Left renal pelvis (tissue), 4 donors: ENCODE measurements at regions not wholly inside any gene's neighbourhood (a gene's known extent, or its start where the extent isn't known, plus 50 kb on each side); places are given as distances from the start of the nearest gene placed in this dataset.

Experiments used
- DNase-seq, 4 donors: peaks; one replicate each; pipeline ENCODE4 v3.0.0-alpha.2; 2013; ENCODE audit warnings: low read depth in 4 of 4, low spot score in 3 of 4

DNA sequence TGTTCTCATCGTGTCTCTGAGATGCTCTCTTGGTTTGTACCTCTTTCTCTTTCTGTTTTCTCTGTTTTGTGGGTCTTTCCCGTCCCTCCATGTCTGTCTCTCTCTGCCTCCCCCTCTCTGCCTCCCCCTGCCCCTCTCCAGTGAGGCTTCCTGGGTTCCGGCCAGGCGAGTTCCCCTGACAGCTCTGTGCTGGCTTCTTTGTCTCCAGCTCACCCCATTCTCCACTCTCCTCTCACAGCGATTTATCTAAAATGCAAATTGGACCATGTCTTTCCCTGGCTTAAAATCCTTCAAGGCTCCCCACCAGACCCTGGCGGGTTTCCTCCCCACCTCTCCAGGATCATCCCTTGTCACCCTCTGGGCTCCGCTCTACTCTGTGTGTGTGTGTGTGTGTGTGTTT is 202.4 kb upstream of the POU3F1 start:
- DNase-seq, result no peak

DNA sequence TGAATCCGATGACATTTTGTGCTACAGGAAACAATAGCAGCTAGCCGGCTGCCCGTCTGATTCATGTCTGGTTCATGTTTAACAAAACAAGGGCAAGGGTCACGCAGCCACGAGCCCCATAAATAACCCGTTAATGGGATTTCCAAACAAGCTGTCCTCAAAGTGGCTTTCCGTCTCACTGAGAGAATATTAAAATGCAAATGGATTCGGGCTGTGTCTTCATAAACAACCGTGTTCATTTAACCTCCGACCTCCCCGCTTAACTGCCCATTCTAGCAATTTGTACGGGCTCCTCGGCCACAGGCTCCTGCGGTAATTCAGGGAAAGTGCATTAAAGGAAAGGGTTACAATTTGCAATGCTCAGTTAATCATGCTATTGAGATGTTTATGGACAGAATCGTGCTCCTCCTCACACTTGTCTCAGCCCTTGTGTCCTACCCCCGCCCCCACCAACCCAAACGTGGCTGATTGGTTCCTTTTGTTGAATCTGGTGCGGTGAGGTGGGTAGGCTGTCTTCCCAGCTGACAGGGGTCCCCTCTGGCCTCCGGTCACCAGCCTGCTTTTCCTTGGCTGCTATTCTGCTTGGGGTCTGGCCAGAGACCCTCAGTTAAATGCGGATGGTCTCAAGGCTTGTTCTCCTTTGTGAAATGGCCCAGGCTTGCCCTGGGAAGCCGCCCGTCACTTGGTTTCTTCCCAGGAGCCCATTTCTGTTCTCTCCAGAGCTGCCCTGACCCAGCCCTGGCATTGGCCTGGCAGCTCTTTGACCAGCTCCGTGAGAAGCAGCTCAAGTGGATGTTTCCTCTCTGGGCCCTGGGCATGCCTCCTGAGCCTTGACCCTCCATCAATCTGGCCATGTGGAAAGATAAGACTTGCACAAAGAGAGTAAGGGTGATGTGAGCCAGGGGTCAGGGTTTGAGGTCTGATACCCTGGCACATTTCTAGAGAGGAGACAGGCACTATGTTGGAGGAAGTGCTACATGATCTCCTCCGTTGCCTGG is 200.7 kb upstream of the POU3F1 start:
- peak; percentile 61 to 74 (median 64) for DNase-seq

DNA sequence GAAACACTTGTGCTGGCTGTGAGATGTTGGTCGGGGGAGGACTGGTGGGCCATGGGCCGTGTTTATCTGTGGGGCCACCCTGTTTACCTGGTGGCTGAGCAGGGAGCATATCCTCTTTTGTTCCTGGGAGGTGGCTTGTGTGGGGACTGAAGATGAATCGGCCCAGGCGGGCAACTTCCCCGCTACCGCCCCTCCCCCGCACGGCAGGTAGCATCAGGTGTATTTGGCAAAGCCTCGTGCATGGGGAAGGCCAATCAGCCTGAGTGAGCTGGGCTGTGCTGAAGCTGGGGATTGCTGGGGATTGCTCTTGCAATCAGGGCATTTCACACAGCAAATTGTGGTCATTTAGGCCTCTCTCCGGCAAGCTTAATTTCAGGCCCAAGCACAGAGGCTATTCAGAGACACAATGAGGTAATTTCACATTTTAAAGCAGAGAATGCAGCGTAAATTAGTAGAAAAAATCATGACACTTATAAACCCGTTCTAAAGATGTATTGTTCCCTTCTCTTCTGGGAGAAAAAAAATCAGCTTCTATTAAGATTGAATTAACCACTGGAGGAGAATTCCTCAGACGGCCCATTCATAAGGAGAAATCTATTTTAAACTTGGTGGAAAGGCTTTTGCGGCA is 197.7 kb upstream of the POU3F1 start:
- no peak for DNase-seq

DNA sequence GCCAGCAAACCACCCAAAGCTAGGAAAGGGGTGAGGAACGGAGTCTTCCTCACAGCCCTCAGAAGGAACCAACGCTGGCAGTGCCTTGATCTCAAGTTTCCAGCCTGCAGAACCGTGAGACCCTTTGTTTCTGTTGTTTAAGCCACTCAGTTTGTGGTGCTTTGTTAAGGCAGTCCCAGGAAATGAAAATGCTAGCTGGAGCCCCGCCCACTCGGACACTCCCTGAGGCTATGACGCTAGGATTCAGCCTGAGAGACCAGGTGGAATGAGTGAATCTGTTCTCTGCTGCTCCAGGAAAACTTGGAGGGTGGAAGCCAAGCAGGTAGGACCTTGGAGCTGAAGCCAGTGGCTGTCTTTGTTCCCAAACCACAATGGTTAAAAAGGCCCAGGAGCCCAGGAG is 196.5 kb upstream of the POU3F1 start:
- no peak for DNase-seq

DNA sequence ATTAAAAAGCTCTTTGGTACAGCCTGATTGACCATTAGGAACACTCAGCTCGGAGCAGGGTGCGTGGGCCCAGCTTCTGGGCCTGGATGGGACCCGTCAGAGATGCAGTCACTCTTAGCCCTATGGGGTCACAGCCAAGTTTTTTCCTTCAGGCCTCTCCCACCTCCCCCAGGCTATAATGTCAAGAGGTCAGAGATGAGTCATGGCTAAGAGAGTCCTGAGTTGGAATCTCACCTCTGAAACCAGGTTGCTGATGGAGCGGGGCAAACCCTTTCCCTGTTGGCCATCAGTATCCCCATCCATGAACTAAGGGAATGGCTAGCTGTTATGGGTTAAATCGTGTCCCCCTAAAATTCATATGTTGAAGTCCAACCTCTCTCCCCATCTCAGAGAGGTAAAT is 195.9 kb upstream of the POU3F1 start:
- no peak for DNase-seq

DNA sequence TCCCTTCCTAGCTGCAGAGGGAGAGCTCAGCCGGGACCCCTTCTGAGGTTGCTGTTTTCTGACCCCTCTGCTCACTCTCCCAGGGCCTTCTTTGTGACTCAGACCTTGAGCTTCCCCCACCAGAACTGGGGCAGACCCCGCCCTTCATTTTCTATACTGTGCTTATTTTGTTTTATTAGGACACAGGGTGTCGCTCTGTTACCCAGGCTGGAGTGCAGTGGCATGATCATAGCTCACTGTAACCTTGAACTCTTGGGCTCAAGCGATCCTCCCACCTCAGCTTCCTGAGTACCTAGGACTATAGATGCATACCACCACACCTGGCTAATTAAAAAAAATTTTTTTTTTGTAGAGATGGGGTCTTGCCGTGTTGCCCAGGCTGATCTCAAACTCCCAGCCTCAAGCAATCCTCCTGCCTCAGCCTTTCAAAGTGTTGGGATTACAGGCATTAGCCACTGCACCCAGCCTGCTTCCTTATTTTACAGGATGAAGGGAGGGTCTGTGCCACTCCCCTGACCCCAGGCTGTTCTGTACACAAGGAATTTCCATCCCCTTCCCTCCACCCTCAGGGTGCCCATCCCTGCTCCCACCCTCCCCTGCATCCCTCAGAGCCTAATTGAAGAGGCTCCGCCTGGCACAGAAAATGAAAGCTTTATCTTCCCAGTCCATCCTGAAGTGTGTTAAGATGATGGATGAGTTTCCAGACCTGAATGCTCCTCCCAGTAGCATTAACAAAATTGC is 195.2 kb upstream of the POU3F1 start:
- no peak for DNase-seq

DNA sequence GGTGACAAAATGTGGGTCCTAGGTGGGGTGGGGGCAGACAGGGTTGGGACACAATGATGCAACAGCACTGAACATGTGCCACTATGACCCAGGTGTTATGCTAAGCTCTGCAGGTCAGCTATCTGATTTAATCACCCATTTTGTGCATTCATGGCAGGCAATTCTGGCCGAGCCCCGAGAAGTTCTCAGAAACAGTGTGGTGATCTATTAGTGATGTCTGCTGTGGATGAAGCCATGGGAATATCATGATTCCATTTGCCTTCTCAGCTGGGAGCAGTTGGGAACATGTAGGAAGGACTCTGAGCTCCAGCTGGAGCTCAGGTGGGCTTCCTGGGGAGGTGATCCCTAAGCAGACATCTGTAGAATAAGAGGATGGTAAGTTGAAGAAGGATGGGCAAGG is 194.0 kb upstream of the POU3F1 start:
- no peak for DNase-seq

DNA sequence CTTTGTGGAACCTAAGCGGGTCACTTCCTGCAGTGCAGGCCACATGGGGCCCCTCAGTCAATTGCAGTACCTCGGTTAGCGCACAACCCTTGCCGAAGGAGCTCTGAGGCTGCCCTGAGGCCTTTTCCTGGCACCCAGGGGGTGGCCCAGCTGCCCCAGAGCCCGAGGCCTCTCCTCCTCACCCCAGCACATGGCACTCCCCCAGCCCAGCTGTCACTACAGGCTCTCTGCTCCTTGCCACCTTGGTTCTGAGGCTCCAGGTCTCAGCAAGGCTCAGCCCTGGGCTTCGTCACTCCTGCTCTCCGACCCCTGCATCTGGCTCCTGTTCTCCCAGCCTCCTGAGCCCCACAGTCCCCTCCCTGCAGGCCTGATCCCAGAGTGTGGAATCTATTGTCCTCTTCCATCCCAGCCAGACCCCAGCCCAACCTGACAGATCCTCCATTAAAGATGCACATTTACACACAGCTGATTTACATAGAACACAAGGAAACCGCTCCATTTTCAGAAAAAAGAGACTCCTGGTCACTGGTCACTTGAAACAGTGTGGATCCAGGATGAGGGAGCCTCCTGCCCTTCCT is 192.8 kb upstream of the POU3F1 start:
- DNase-seq, result no peak

DNA sequence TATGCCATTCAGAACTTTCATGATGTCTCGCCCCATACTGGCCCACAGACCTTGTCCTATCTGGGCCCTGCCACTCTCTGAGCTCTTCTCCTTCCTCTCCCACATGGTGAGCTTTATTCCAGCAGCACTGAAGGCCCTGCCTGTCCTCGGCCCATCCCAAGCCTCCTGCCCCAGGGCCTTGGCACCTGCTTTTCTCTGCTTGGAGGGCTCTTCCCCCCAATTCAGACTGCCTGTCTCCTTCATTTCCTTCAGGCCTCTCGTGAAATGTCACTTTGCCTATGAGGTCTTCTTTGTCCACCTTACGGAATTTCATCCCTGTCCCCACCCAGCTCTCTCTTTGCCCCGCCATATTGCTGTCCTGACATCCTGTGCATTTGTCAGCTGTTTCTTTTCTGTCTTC is 191.7 kb upstream of the POU3F1 start:
- DNase-seq, result no peak

DNA sequence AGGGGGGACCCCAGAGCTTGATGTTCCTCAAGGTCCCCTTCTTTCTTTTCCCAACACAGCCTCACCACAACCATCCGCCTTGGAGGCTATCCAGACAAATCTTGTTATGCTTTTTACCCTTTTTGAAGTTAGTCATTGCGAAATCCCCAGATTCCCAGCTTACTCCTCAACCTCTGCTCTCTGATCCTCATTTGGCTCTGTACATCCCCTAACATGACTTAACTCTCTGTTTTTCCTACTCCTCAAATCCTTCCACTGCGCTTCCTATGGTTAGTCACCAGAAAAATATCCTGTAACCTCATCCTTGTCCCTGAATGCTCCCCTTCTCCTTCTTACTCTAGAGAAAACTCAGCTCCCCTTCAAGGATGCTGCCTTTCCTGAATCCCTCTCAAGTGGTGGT is 189.1 kb upstream of the POU3F1 start:
- DNase-seq, result no peak

DNA sequence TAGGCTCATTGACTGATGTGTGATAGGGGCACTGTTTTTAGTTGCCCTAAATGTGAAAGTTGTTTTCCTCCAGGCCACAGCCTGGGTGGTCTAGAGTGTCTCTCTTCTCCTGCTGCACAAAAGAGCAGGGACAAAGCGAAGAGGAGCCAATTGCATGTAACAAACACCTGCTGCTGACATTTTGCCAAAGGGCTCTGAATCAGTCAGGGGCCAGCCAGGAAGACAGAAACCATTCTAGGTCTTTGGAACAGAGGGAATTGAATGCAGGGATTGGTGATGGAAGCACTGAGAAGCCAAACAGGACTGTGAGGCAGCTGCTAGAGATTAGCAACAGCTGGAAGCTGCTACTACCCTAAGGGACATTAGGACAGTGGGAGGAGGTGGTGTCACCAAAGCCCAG is 185.3 kb upstream of the POU3F1 start:
- no peak for DNase-seq

DNA sequence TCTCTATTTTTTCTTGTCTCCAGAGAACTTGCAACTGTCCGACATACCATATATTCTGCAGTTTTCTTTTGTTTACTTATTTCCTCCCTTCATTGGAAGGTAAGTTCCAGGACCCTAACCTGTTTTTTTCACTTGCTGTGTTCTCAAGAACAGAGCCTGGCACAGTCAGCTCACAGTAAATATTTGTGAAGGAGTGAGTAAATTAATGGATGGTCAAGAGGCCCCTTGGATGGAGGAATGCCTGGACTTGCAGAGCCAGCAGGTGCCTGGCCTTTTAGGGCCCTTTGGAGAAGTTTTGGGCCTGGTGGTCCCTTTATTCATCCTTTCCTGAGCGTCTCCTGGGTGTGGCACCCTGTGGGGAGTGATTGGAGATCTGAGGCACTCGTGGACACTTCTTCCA is 182.1 kb upstream of the POU3F1 start:
- no peak for DNase-seq

DNA sequence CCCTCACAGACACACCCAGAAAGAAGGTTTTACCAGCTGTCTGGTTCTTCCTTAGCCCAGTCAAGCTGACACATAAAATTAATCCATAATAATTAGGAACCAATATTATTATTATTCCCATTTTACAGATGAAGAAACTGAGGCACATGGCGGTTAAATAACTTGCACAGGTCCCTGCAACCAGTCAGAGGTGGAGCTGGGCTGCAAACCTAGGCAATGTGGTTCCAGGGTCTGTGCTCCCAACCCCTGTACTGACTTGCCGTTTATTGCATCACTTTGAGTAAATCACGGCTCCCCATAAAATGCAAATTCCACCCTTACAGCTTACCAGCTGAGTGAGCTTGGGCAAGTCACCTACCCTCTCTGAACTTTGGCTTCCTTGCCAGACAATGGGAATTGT is 179.2 kb upstream of the POU3F1 start:
- no peak for DNase-seq

DNA sequence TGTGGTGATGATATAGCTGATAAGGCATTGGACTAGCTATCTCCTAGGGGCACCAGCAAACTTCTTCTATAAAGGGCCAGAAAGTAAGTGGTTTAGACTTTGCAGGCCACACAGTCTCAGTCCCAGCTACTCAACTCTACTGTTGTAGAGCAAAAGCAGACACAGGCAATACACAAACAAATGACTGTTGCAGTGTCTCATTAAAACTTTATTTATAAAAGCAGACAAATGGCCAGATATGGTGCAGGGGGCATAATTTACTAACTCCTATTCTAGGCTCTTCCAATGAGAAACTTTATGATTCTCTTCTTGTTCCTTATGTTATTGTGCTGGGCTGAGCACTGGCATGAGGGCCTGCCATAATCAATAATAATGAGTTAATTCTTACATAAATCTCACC is 176.8 kb upstream of the POU3F1 start:
- DNase-seq, result no peak

DNA sequence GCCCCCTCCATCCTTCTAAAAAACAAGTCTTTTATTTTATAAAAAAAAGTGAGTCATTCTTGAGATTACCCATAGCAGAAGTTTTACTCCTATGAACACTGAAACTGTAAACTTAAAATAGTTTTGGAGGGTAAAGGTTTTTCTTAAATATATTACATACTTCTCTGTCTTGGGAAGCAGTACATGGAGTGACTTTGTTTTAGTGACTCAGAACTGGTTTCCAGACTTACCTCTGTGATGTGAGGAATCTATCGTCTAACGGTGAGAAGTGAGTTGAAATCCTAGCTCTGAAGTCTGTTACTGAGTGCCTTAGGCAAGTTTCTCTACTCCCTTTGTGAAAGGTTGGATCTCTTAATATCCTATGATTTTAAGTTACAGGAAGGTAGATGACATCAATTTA is 176.3 kb upstream of the POU3F1 start:
- DNase-seq, result no peak

DNA sequence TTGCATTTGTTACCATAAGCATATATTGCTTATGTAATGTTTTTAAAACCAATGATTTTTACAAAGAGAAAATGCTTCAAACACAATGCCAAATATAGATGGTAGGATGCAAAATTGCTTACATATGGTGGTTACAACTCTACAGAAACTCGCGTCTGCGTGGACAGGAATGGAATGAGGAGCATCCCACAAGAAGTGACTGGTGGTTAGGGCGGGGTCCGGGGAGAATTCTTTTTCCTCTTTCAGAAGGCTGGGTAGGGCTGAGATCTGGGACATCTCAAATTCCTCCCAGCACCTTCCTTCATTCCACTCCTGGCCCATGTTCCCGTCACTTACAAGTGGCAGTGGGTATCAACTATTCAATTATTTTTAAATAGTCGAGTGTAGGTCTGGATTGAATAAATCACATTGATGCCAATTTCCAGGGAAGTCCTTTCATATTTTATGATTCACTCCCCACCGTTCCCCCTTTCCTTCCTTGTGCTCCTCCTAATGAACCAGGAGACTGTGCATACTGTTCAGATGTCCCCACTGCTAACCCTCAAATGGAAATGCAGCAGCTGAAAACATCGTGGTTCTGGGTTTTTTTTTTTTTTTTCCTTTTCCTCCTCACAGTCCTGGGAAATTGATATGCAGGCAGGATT is 174.5 kb upstream of the POU3F1 start:
- DNase-seq, result no peak

DNA sequence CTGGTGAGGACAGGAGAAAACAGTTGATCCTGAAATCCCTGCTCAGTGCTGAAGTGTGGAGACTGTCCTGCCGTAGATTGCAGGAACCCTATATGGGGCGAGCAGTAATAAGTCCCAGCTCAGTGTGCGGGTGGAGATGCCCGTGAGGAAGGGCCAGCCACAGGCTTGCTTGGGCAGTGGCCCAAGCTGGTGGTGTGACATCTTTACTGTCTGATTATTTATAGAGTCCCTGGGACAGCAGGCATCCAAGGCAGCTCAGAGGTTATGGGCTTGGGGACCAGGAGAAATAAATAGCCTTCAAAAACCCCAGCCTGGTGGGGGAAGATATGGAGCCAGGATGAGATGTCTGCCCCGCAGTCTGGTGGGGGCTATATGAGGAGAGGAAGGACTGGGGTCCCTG is 170.7 kb upstream of the POU3F1 start:
- DNase-seq, result no peak

DNA sequence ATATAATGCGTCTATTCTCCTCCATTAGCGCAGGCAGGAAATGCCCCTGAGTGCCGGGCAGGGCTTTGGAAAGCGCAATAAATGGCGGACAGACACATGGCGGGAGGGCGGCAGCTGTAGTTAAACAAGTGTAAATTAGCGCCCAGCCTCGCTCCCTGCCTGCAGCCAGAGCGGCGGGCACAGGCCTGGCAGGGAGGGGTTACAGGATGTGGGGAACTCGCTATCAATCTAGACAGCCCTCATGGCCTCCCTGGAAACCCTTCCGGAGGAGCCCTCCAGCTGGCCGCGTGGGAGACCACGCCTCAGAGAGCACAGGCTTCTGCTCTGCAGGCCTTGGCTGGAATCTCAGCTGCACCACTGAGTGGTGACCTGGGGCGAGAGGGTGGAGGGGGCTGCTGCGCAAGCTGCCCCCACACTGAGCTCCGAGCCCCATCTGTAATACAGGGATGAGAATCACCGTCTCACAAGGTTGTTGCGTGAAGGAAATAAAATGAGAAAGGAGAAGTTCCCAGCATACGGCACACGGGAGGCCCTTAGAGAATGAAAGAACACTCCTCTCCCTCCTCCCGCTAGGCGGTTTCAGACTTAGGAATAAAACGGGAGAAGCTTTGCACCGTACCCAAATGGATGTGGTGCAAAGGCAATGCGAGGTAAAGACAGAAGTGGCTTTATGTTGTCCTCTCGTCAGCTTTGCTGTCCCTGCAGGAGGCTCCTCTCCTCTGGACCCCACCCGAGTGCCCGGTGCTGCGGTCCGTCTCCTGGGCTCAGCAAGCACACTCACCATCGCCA is 167.2 kb upstream of the POU3F1 start:
- peak in 1 of 4 donors; percentile 59 for DNase-seq

DNA sequence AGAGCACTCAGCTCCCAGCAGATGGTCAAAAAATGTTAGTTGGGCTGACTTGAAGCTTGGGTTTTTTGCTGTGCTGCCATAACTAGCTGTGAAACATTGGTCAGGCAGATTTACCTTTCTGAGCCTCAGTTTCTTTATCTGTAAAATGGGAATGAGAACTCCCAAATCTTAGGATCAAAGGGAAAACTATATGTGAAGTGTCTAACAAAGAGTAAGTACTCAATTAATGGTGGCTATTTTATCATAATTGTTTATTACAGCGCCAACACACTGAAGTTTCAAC is 164.2 kb upstream of the POU3F1 start:
- no peak for DNase-seq
